LNCAP (cell line): ENCODE measurements at regions not wholly inside any gene's neighbourhood (a gene's known extent, or its start where the extent isn't known, plus 50 kb on each side); places are given as distances from the start of the nearest gene placed in this dataset.

Experiments
- CTCF ChIP-seq: fragments of 450-650 bp; IDR thresholded peaks from 2 replicates; pipeline ENCODE4 v1.5.1; 2017; ENCODE audit warnings: mild to moderate bottlenecking

- TF ChIP-seq CTCF = no peak
Measured at GRCh38 chr5:119810217-119810616, 180.9 kb downstream of the FAM170A start.

GRCh38 chr5:119811458-119811857, 182.1 kb downstream of the FAM170A start:
- TF ChIP-seq CTCF = no peak

GRCh38 chr5:119814655-119815054, 185.3 kb downstream of the FAM170A start:
- TF ChIP-seq CTCF = no peak

GRCh38 chr5:119816055-119816454, 186.7 kb downstream of the FAM170A start:
- no peak for TF ChIP-seq CTCF

- no peak for TF ChIP-seq CTCF
Measured at GRCh38 chr5:119820016-119820415, 190.7 kb downstream of the FAM170A start.

GRCh38 chr5:119820608-119821007, 191.2 kb downstream of the FAM170A start:
- TF ChIP-seq CTCF = no peak

- TF ChIP-seq CTCF = no peak
Measured at GRCh38 chr5:119828541-119828940, 199.2 kb downstream of the FAM170A start.

GRCh38 chr5:119829341-119829740, 200.0 kb downstream of the FAM170A start:
- no peak for TF ChIP-seq CTCF
